Prostate gland (tissue), 2 donors: ENCODE measurements at regions not wholly inside any gene's neighbourhood (a gene's known extent, or its start where the extent isn't known, plus 50 kb on each side); places are given as distances from the start of the nearest gene placed in this dataset.

ENCODE experiments used
- DNase-seq: peaks from one replicate; pipeline ENCODE4 v3.0.0-alpha.2; 2019; ENCODE audit warnings: low spot score
- H3K27ac ChIP-seq, 2 donors: fragments of 200-600 bp; sonication (generic); 2 replicates each; pipeline ENCODE4 v1.5.1; 2017 to 2019
- H3K27me3 ChIP-seq: fragments of 200-600 bp; sonication (generic); replicated peaks from 2 replicates; pipeline ENCODE4 v1.5.1; 2019; ENCODE audit not compliant: insufficient read depth
- H3K36me3 ChIP-seq, 2 donors: fragments of 200-600 bp; sonication (generic); 1 replicate in 1 of 2; 2 replicates in 1 of 2; pipeline versions ENCODE4 v1.5.1 to v1.8.1; 2017 to 2019
- H3K4me1 ChIP-seq: fragments of 200-600 bp; sonication (generic); replicated peaks from 2 replicates; pipeline ENCODE4 v1.5.1; 2019
- H3K4me3 ChIP-seq, 2 donors: fragments of 200-600 bp; sonication (generic); 2 replicates each; pipeline ENCODE4 v1.5.1; 2017 to 2019
- H3K9me3 ChIP-seq: fragments of 200-600 bp; sonication (generic); 2 replicates; pipeline ENCODE4 v1.5.1; 2017
- CTCF ChIP-seq, 4 experiments: fragments of 200-600 bp in 2 of 4; fragments of 450-650 bp in 2 of 4; sonication (generic) in 2 of 4; IDR thresholded peaks; 1 replicate in 3 of 4; 2 replicates in 1 of 4; pipeline ENCODE4 v1.5.1; 2016 to 2019; ENCODE audit warnings: antibody characterized with exemption in 4 of 4, mild to moderate bottlenecking in 2 of 4, moderate library complexity in 2 of 4
- POLR2A ChIP-seq: fragments of 450-650 bp; IDR thresholded peaks from one replicate; pipeline ENCODE4 v1.6.1; 2016; ENCODE audit warnings: antibody characterized with exemption, mild to moderate bottlenecking
- POLR2AphosphoS5 ChIP-seq: sonication (generic); formaldehyde crosslinking; IDR thresholded peaks from one replicate; pipeline ENCODE4 v1.6.1; 2017; ENCODE audit warnings: antibody characterized with exemption
- WGBS: methylation state at CpG from one replicate; pipeline ENCODE4 v1.1.5; 2018; 5-methylcytosine and 5-hydroxymethylcytosine counted together
- intact Hi-C: fragments of 100-400 bp; cut with DNase I; formaldehyde crosslinking; loops from one replicate; pipeline ENCODE4 v1.14.2; 2022

- H3K27ac ChIP-seq = no peak overlapping the region
- no peaks in the 10 kb centered on the region for H3K9me3 ChIP-seq
- H3K27me3 ChIP-seq = no peaks in the 10 kb centered on the region
- no peaks in the 10 kb centered on the region for H3K4me1 ChIP-seq
- no peak overlapping the region for H3K4me3 ChIP-seq
- intact Hi-C loops = no loop called here
- DNase-seq = no peak
- WGBS = 41% methylated on average over 1 of the region's 1 CpG
- TF ChIP-seq CTCF (IDR thresholded peaks at IDR 0.05) (no peak), POLR2A (no peak), POLR2AphosphoS5 (no peak)
- H3K36me3 ChIP-seq = no peaks in the 10 kb centered on the region
These were observed 267.5 kb upstream of the ARGLU1 start for GRCh38 chr13:106835477-106835876.

- H3K27me3 ChIP-seq = no peaks in the 10 kb centered on the region
- H3K4me1 ChIP-seq = no peaks in the 10 kb centered on the region
- no peak overlapping the region for H3K27ac ChIP-seq
- H3K36me3 ChIP-seq = no peaks in the 10 kb centered on the region
- no peaks in the 10 kb centered on the region for H3K9me3 ChIP-seq
- no peak overlapping the region for H3K4me3 ChIP-seq
- WGBS = 79% methylated on average over 8 of the region's 8 CpGs
- intact Hi-C loops = no loop called here
- DNase-seq = no peak
- no peak for TF ChIP-seq CTCF (IDR thresholded peaks at IDR 0.05)
- no peak for TF ChIP-seq POLR2A
- TF ChIP-seq POLR2AphosphoS5 = no peak
These were observed 254.0 kb upstream of the ARGLU1 start for GRCh38 chr13:106821979-106822378.

DNA sequence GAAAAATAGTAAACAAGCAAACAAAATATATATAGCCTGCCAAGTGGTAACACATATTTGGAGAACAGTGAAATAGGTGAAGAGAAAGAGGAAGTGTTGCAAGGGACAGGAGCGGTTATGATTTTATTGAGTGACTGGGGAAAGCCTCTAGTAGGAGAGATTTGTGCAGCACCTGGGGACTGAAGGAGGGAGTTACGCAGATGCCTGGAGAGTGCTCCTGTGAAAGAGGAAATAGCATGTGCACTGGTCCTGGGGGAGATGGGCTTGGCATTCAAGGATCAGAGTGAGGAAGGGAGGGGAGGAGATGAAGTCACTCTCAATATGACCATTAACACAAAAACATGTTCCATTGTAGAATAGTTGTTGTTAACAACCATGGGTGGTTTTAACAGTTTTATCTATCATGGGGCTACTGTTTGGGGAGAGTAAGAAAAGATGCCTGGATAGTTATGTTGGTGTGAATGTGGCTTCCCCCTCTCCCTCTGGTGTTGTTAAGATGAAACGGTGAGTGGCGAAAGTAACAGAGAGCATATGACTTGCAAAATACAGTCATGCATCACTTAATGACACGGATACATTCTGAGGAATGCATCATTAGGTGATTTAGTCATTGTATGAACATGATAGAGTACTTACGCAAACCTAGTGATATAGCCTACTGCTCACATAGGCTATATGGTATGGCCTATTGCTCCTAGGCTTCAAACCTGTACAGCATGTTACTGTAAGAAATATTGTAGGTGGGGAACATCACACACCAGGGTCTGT is 251.7 kb upstream of the ARGLU1 start:
- H3K9me3 ChIP-seq = no peaks in the 10 kb centered on the region
- intact Hi-C loops = no loop called here
- H3K27ac ChIP-seq = no peak overlapping the region
- WGBS = 92% methylated on average over 6 of the region's 6 CpGs
- H3K27me3 ChIP-seq = no peaks in the 10 kb centered on the region
- H3K4me1 ChIP-seq = no peaks in the 10 kb centered on the region
- TF ChIP-seq POLR2A = no peak
- TF ChIP-seq POLR2AphosphoS5 = no peak
- no peak for TF ChIP-seq CTCF (IDR thresholded peaks at IDR 0.05)
- DNase-seq = no peak
- H3K4me3 ChIP-seq = no peak overlapping the region
- H3K36me3 ChIP-seq = no peaks in the 10 kb centered on the region

GRCh38 chr13:106818971-106819370 is 251.0 kb upstream of the ARGLU1 start:
- H3K4me1 ChIP-seq = no peaks in the 10 kb centered on the region
- H3K4me3 ChIP-seq = no peak overlapping the region
- no peaks in the 10 kb centered on the region for H3K9me3 ChIP-seq
- no peak for DNase-seq
- WGBS = 49% methylated on average over 3 of the region's 3 CpGs
- no peaks in the 10 kb centered on the region for H3K27me3 ChIP-seq
- H3K27ac ChIP-seq = no peak overlapping the region
- TF ChIP-seq POLR2A = no peak
- TF ChIP-seq POLR2AphosphoS5 = no peak
- TF ChIP-seq CTCF (IDR thresholded peaks at IDR 0.05) = no peak
- no peaks in the 10 kb centered on the region for H3K36me3 ChIP-seq
- intact Hi-C loops = no loop called here

DNA sequence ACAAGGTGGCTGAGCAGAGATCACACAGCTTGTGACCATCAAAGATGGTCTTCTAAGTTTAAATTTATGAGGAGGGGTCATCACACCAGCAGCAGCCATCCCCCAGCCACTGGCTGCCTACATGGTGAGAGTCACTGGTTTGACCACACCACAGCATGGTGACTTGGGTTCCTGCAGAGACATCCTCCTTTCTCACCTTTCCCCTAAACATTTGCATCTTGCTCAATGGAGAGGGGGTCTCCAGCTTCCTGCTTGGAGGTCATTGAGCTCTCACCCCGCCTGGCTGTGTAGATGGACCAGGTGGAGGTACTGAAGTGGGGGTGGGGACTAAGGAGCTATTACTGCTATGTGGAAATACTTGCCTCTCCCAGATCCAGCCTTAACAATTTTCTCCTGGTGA is 247.6 kb upstream of the ARGLU1 start:
- intact Hi-C loops = no loop called here
- Histone ChIP-seq H3K36me3 (no peaks in the 10 kb centered on the region), H3K27ac (no peak overlapping the region), H3K27me3 (no peaks in the 10 kb centered on the region), H3K9me3 (no peaks in the 10 kb centered on the region), H3K4me1 (no peaks in the 10 kb centered on the region), H3K4me3 (no peak overlapping the region)
- 58% methylated on average over 1 of the region's 1 CpG for WGBS
- TF ChIP-seq POLR2A (no peak), POLR2AphosphoS5 (no peak), CTCF (IDR thresholded peaks at IDR 0.05) (no peak)
- DNase-seq = no peak
